Naive thymus-derived CD4-positive, alpha-beta T cell (primary cell): ENCODE measurements at regions not wholly inside any gene's neighbourhood (a gene's known extent, or its start where the extent isn't known, plus 50 kb on each side); places are given as distances from the start of the nearest gene placed in this dataset.
"Not testable (repeated sequence)": the region's sequence is repeated elsewhere in the genome, so short reads cannot be mapped to it uniquely, and the experiment has no call there.

Experiments used
- ATAC-seq: fragments of 150-1000 bp; cut with Tn5 transposase; 2 replicates; pipeline ENCODE4 v1.10.0; 2021; ENCODE audit warnings: mild to moderate bottlenecking, moderate library complexity
- CTCF ChIA-PET: fragments of 350-600 bp; sonication (Branson Sonifier 250); formaldehyde crosslinking; loops from one replicate; lab custom pipeline; 2021; ENCODE audit warnings: antibody characterized with exemption; lab: Charles Lee
- POLR2A ChIA-PET: fragments of 350-600 bp; sonication (Branson Sonifier 250); formaldehyde crosslinking; loops from one replicate; lab custom pipeline; 2021; ENCODE audit warnings: antibody characterized with exemption, inconsistent platforms; lab: Charles Lee
- DNase-seq, 9 donors: peaks; one replicate each; pipeline versions ENCODE4 v3.0.0 to v3.0.0-alpha.2; 2020 to 2022; ENCODE audit warnings: mixed read lengths in 1 of 9
- H3K27ac ChIP-seq: one replicate; pipeline ENCODE4 v1.7.0; 2013; ENCODE audit warnings: mild to moderate bottlenecking, low read depth, low read length, moderate library complexity
- H3K27me3 ChIP-seq, 2 donors: one replicate each; pipeline ENCODE4 v1.7.0; 2013; ENCODE audit warnings: low read length in 2 of 2, mild to moderate bottlenecking in 2 of 2, moderate library complexity in 2 of 2; ENCODE audit not compliant: control insufficient read depth in 2 of 2, insufficient read depth in 2 of 2
- H3K36me3 ChIP-seq, 3 experiments: 1 replicate in 2 of 3; 2 replicates in 1 of 3; pipeline ENCODE4 v1.7.0; 2013; ENCODE audit warnings: low read length in 3 of 3, mild to moderate bottlenecking in 3 of 3, moderate library complexity in 1 of 3; ENCODE audit not compliant: insufficient read depth in 3 of 3, control insufficient read depth in 2 of 3
- H3K4me1 ChIP-seq, 2 donors: one replicate each; pipeline ENCODE4 v1.7.0; 2013; ENCODE audit warnings: low read length in 2 of 2, mild to moderate bottlenecking in 2 of 2, moderate library complexity in 1 of 2; ENCODE audit not compliant: control insufficient read depth in 2 of 2, insufficient read depth in 2 of 2
- H3K4me3 ChIP-seq: 2 replicates; pipeline ENCODE4 v1.7.0; 2013; ENCODE audit warnings: mild to moderate bottlenecking, low read length
- H3K9me3 ChIP-seq, 3 experiments: 1 replicate in 2 of 3; 2 replicates in 1 of 3; pipeline ENCODE4 v1.7.0; 2013; ENCODE audit warnings: low read length in 3 of 3; ENCODE audit not compliant: control insufficient read depth in 2 of 3
- H3K27ac Mint-ChIP-seq, 9 donors: one replicate each; pipeline ENCODE4 v1.8.0; 2020 to 2022; ENCODE audit warnings: mixed read lengths in 9 of 9, mild to moderate bottlenecking in 8 of 9, moderate library complexity in 5 of 9, inconsistent platforms in 2 of 9
- H3K27me3 Mint-ChIP-seq, 5 donors: one replicate each; pipeline ENCODE4 v1.8.0; 2021 to 2022; ENCODE audit warnings: mixed read lengths in 5 of 5, mild to moderate bottlenecking in 1 of 5
- H3K36me3 Mint-ChIP-seq, 5 donors: one replicate each; pipeline ENCODE4 v1.8.0; 2020 to 2022; ENCODE audit warnings: mixed read lengths in 5 of 5, mild to moderate bottlenecking in 3 of 5, inconsistent platforms in 1 of 5
- H3K4me1 Mint-ChIP-seq, 7 donors: one replicate each; pipeline ENCODE4 v1.8.0; 2020 to 2022; ENCODE audit warnings: mixed read lengths in 7 of 7, mild to moderate bottlenecking in 3 of 7, inconsistent platforms in 1 of 7
- H3K4me3 Mint-ChIP-seq, 10 donors: one replicate each; pipeline ENCODE4 v1.8.0; 2020 to 2022; ENCODE audit warnings: mild to moderate bottlenecking in 10 of 10, mixed read lengths in 10 of 10, moderate library complexity in 6 of 10, inconsistent platforms in 2 of 10
- H3K9me3 Mint-ChIP-seq, 11 donors: one replicate each; pipeline ENCODE4 v1.8.0; 2020 to 2022; ENCODE audit warnings: mixed read lengths in 11 of 11, mild to moderate bottlenecking in 4 of 11, inconsistent platforms in 1 of 11, moderate library complexity in 1 of 11
- intact Hi-C, 2 donors: fragments of 100-400 bp; cut with micrococcal nuclease; formaldehyde crosslinking; loops; one replicate each; pipeline ENCODE4 v1.15.1; 2023

DNA sequence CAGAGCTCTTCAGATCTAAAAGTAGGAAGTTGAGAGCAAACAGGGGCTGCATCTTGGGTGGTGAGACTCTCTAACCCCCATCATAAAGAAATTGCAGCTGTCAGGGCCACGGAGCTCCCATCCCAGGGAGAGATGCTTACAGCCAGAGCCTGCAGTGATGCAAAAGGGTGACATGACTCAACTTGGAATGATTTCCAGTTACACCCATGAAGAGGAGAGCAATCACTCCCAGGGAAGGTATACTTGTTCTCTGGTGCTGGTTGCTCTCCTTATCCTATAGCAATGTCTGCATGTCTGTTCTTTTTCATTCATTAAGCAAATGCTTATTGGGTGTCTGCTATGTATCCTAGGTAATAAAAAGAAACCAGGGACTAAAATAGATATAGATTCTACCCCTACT is 228.0 kb downstream of the RAB11FIP2 start:
- H3K27ac Mint-ChIP-seq = no peak overlapping the region
- Histone ChIP-seq H3K27ac (no peak overlapping the region), H3K9me3 (no peaks in the 10 kb centered on the region), H3K27me3 (no peaks in the 10 kb centered on the region), H3K36me3 (no peaks in the 10 kb centered on the region), H3K4me3 (no peak overlapping the region), H3K4me1 (no peaks in the 10 kb centered on the region)
- CTCF ChIA-PET = no interaction called here
- no peaks in the 10 kb centered on the region for H3K4me1 Mint-ChIP-seq
- H3K36me3 Mint-ChIP-seq = no peaks in the 10 kb centered on the region
- H3K9me3 Mint-ChIP-seq = peaks cover 0 to 2% (median 0%) of the 10 kb centered on the region in 11 donors
- POLR2A ChIA-PET = no interaction called here
- no peak for ATAC-seq
- intact Hi-C loops = no loop called here
- peaks cover 7 to 17% (median 10%) of the 10 kb centered on the region in 5 donors for H3K27me3 Mint-ChIP-seq
- DNase-seq = no peak
- no peak overlapping the region for H3K4me3 Mint-ChIP-seq

DNA sequence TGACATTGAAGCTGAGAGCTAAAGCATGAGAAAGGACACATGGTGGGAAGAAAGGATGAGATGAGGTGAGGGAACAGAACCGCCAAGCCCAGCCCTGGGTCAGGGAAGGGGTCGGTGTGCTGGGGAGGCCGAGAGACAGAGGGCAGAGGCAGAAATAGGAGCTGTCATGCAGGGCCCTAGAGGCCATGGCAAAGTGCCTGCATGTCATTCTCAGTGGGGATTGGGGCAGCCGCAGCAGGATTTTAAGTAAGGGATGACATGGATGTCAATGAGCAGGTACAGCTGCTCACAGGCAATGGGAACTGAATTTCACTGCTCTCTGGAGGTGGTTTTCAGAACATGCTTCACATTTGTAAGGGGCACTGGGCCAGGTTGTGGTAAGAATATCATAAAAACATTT is 227.4 kb downstream of the RAB11FIP2 start:
- Histone ChIP-seq H3K27me3 (no peaks in the 10 kb centered on the region), H3K27ac (no peak overlapping the region), H3K4me3 (no peak overlapping the region), H3K36me3 (no peaks in the 10 kb centered on the region), H3K4me1 (no peaks in the 10 kb centered on the region), H3K9me3 (no peaks in the 10 kb centered on the region)
- no peaks in the 10 kb centered on the region for H3K36me3 Mint-ChIP-seq
- no peaks in the 10 kb centered on the region for H3K4me1 Mint-ChIP-seq
- intact Hi-C loops = no loop called here
- ChIA-PET POLR2A (no interaction called here), CTCF (no interaction called here)
- H3K9me3 Mint-ChIP-seq = peaks cover 0 to 2% (median 0%) of the 10 kb centered on the region in 11 donors
- H3K4me3 Mint-ChIP-seq = no peak overlapping the region
- ATAC-seq = no peak
- no peak overlapping the region for H3K27ac Mint-ChIP-seq
- DNase-seq = no peak
- H3K27me3 Mint-ChIP-seq = peaks cover 7 to 17% (median 10%) of the 10 kb centered on the region in 5 donors

DNA sequence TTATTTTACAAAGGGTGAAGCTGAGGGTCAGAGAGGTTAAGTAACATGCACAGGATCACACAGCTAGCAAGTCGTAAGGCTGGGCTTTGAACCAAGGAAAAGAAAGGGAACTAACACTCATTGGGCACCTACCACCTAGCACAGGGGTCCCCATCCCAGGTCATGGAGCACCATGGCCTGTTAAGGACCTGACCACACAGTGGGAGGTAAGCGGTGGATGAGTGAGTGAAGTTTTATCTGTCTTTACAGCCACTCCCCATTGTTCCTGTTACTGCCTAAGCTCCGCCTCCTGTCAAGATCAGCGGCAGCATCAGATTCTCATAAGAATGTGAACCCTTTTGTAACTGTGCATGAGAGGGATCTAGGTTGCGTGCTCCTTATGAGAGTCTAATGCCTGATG is 222.8 kb downstream of the RAB11FIP2 start:
- H3K4me1 ChIP-seq = peaks cover 0 to 4% of the 10 kb centered on the region in 2 donors
- H3K27ac ChIP-seq = no peak overlapping the region
- H3K27me3 ChIP-seq = no peaks in the 10 kb centered on the region
- Mint-ChIP-seq H3K27me3 (peaks cover 5 to 10% (median 9%) of the 10 kb centered on the region in 5 donors), H3K27ac (no peak overlapping the region), H3K9me3 (no peaks in the 10 kb centered on the region), H3K4me1 (peaks cover 0 to 23% (median 12%) of the 10 kb centered on the region in 7 donors), H3K36me3 (no peaks in the 10 kb centered on the region), H3K4me3 (no peak overlapping the region)
- POLR2A ChIA-PET = interaction anchor here (0.6 kb wide), 1 partner anchor 31 kb away, joined by 3 read pairs; no protein-coding TSS in a partner anchor
- no peak for DNase-seq
- no peaks in the 10 kb centered on the region for H3K9me3 ChIP-seq
- ATAC-seq = no peak
- H3K36me3 ChIP-seq = no peaks in the 10 kb centered on the region
- H3K4me3 ChIP-seq = no peak overlapping the region
- intact Hi-C loops = no loop called here
- CTCF ChIA-PET = no interaction called here

DNA sequence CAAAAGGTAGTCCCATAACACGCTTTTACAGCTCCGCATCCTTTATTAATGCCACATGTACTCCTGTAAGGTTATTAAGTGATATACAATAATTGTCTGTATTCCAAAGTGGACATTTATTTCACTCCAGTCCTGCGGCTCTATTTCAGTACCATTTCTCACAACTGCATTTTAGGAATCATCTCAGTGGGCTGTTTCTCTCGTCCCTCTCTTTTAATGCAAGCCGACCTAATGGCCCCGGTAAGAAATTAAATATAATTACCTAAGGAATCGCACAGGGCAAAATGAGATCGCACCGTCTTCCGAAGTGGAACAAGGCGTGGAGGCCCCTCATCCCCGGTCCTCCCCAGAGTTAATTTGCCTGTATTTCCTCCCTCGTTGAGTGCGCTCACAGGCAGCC is 216.5 kb downstream of the RAB11FIP2 start:
- no peaks in the 10 kb centered on the region for H3K27me3 Mint-ChIP-seq
- intact Hi-C loops = no loop called here
- peaks cover 8 to 51% (median 37%) of the 10 kb centered on the region in 7 donors for H3K4me1 Mint-ChIP-seq
- no peaks in the 10 kb centered on the region for H3K27me3 ChIP-seq
- H3K36me3 Mint-ChIP-seq = peaks cover 0 to 1% (median 0%) of the 10 kb centered on the region in 5 donors
- peak overlapping the region; percentile 30 for H3K27ac ChIP-seq
- H3K4me3 ChIP-seq = peak overlapping the region; percentile 28
- H3K4me3 Mint-ChIP-seq = peak overlapping the region; percentile 74 to 98 (median 80)
- ATAC-seq = no peak
- peaks cover 0 to 8% (median 1%) of the 10 kb centered on the region in 11 donors for H3K9me3 Mint-ChIP-seq
- POLR2A ChIA-PET = interaction anchor here (1.2 kb wide), 1 partner anchor 216 kb away, joined by 3 read pairs; the partner anchor contains the start of gene RAB11FIP2
- H3K4me1 ChIP-seq = peaks cover 0 to 24% of the 10 kb centered on the region in 2 donors
- no peaks in the 10 kb centered on the region for H3K9me3 ChIP-seq
- CTCF ChIA-PET = no interaction called here
- no peaks in the 10 kb centered on the region for H3K36me3 ChIP-seq
- no peak for DNase-seq
- H3K27ac Mint-ChIP-seq = peak overlapping the region; percentile 80 to 96 (median 91)

GRCh38 chr10:117830787-117831212 is 215.9 kb downstream of the RAB11FIP2 start:
- Histone ChIP-seq H3K4me1 (peaks cover 0 to 24% of the 10 kb centered on the region in 2 donors), H3K27me3 (no peaks in the 10 kb centered on the region), H3K9me3 (no peaks in the 10 kb centered on the region), H3K4me3 (peak overlapping the region; percentile 28), H3K36me3 (no peaks in the 10 kb centered on the region), H3K27ac (peak overlapping the region; percentile 30)
- Mint-ChIP-seq H3K27me3 (no peaks in the 10 kb centered on the region), H3K9me3 (peaks cover 0 to 8% (median 1%) of the 10 kb centered on the region in 11 donors), H3K4me3 (peak overlapping the region; percentile 74 to 98 (median 80)), H3K4me1 (peaks cover 8 to 51% (median 37%) of the 10 kb centered on the region in 7 donors), H3K36me3 (peaks cover 0 to 1% (median 0%) of the 10 kb centered on the region in 5 donors), H3K27ac (peak overlapping the region; percentile 80 to 96 (median 91))
- intact Hi-C loops = no loop called here
- ChIA-PET CTCF (no interaction called here), POLR2A (interaction anchor here (0.7 to 1.2 kb wide), 2 partner anchors 8 to 216 kb away, joined by 3 read pairs; partner anchors contain the start of gene RAB11FIP2)
- ATAC-seq = peak; percentile 54
- DNase-seq = peak in 7 of 9 donors; percentile 9 to 59 (median 52)

GRCh38 chr10:117838500-117839498 is 207.9 kb downstream of the RAB11FIP2 start:
- intact Hi-C loops, H3K4me3 ChIP-seq, H3K4me1 ChIP-seq, H3K27me3 ChIP-seq, H3K27ac ChIP-seq, H3K36me3 Mint-ChIP-seq, H3K4me1 Mint-ChIP-seq, H3K9me3 Mint-ChIP-seq, ATAC-seq, H3K9me3 ChIP-seq, CTCF ChIA-PET, H3K36me3 ChIP-seq: not testable (repeated sequence)
- Mint-ChIP-seq H3K4me3 (peak overlapping the region; percentile 44 to 81 (median 68)), H3K27me3 (peaks cover 5 to 23% (median 14%) of the 10 kb centered on the region in 5 donors), H3K27ac (peak overlapping the region in 7 of 9 donors; percentile 36 to 90 (median 77))
- POLR2A ChIA-PET = interaction anchor here (0.5 kb wide), 1 partner anchor 8 kb away, joined by 3 read pairs; no protein-coding TSS in a partner anchor
- DNase-seq = peak in 1 of 9 donors; percentile 15
